ENCODE measurements at regions not wholly inside any gene's neighbourhood (a gene's known extent, or its start where the extent isn't known, plus 50 kb on each side); places are given as distances from the start of the nearest gene placed in this dataset.

DNA sequence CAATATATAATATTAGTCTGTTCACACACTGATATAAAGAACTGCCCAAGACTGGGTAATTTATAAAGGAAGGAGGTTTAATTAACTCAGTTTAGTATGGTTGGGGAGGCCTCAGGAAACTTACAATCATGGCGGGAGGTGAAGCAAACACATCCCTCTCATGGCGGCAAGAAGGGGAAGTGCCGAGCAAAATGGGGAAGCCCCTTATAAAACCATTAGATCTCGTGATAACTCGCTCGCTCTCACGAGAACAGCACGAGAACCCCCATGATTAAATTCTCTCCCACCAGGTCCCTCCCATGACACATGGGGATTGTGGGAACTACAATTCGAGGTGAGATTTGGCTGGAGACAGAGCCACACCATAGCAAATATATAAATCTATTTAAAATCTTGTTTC is 269.8 kb downstream of the ATP23 start:
- H3K4me3 Mint-ChIP-seq, result no peak overlapping the region
- no peaks in the 10 kb centered on the region for H3K9me3 Mint-ChIP-seq (ENCODE audit: low read depth)
- H3K27ac Mint-ChIP-seq, result no peak overlapping the region
- no peaks in the 10 kb centered on the region for H3K36me3 Mint-ChIP-seq (ENCODE audit: low read depth)
- intact Hi-C loops (cut with DNase I, micrococcal nuclease), result no loop called here
- ChIA-PET POLR2A (no interaction called here), CTCF (no interaction called here)
- no peak for ATAC-seq
- DNase-seq, result no peak
- no peaks in the 10 kb centered on the region for H3K4me1 Mint-ChIP-seq
- H3K27me3 Mint-ChIP-seq, result peaks cover 3% of the 10 kb centered on the region

DNA sequence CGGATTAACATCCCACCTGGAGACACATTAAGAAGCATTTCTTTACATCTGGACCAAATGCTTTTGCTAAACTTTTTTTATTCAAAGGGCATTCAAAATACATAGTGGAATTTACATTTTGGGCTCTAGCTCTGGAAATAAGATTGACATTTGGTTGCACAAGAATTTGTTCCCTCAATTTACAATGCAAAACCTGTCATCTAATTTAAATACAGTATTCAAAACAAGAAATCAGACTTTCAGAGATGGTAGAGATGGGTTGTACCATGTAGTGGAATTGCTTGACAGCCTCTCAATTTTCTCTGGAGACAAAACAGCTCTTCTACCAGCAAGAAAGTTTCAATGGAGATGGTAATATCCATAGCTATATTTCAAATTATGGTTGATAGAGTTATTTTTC is 275.8 kb downstream of the ATP23 start:
- POLR2A ChIA-PET, result no interaction called here
- no peak for ATAC-seq
- intact Hi-C loops (cut with DNase I, micrococcal nuclease), result no loop called here
- no peak overlapping the region for H3K4me3 Mint-ChIP-seq
- DNase-seq, result no peak
- no peaks in the 10 kb centered on the region for H3K4me1 Mint-ChIP-seq
- H3K27me3 Mint-ChIP-seq, result peaks cover 6% of the 10 kb centered on the region
- no peaks in the 10 kb centered on the region for H3K36me3 Mint-ChIP-seq (ENCODE audit: low read depth)
- CTCF ChIA-PET, result no interaction called here
- H3K9me3 Mint-ChIP-seq (ENCODE audit: low read depth), result no peaks in the 10 kb centered on the region
- H3K27ac Mint-ChIP-seq, result no peak overlapping the region

DNA sequence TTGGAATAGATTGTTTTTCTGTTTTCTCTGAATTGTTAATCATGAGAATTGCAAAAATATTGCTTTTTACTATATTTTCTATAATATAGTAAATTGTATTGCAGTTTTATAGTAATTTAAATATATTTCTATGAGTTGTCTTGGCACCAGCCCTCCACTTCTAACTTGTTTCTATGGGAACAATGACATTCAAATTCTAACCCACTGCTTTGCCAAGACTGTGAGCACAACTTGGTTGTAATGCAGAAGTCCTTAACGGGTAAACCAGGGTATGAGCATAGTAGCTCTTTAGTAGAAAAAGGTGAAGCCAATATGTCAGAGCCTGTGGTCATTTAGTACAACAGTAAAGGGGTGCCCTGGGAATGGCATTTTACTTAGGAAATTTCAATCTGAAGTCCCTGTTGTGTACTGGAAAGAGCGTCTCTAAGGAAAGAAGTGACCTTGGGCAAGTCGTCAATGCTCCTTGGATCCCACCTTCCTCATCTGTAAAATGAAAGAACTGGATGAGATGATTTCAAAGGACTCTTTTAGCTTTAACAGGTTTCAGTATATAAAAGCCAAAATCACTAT is 283.3 kb downstream of the ATP23 start:
- H3K27ac Mint-ChIP-seq, result no peak overlapping the region
- H3K4me3 Mint-ChIP-seq, result no peak overlapping the region
- intact Hi-C loops (cut with DNase I, micrococcal nuclease), result no loop called here
- H3K27me3 Mint-ChIP-seq, result peaks cover 7% of the 10 kb centered on the region
- DNase-seq (no peak), ATAC-seq (no peak)
- no peaks in the 10 kb centered on the region for H3K4me1 Mint-ChIP-seq
- H3K36me3 Mint-ChIP-seq (ENCODE audit: low read depth), result no peaks in the 10 kb centered on the region
- peaks cover 2% of the 10 kb centered on the region for H3K9me3 Mint-ChIP-seq (ENCODE audit: low read depth)
- ChIA-PET POLR2A (no interaction called here), CTCF (no interaction called here)

DNA sequence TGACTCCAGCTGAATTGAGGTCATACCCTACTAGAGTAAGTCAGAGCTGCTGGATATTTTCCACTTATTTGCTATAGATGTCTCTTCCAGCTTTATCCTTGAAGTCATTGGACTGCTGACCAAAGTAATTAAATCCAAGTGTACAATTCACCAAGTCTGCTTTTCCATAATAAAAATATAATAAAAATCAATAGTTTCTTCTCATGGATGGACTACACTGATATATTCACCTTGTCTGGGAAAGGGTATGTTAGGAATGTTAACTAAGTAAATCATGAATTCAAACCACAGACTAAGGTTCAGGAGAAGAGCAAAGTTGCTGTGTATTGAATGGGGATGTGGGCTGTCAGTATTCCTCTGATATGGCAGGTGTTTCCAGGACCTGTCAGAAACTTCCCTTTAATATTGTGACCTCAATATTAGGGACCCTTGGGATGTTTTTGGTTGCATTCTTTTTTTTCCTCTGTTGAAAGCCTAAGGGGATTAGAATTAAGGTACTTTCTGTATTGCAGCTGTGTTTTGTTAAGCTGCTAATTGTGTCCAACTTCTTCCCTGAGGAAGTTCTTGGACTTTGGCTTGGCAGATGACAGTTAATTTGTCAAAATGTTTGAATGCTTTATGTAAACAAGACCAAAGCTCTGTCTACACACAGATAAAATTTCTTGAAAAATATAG is 284.0 kb downstream of the ATP23 start:
- DNase-seq, result no peak
- CTCF ChIA-PET, result no interaction called here
- H3K27me3 Mint-ChIP-seq, result peaks cover 7% of the 10 kb centered on the region
- POLR2A ChIA-PET, result no interaction called here
- H3K9me3 Mint-ChIP-seq (ENCODE audit: low read depth), result peaks cover 2% of the 10 kb centered on the region
- H3K4me1 Mint-ChIP-seq, result no peaks in the 10 kb centered on the region
- no peak for ATAC-seq
- H3K27ac Mint-ChIP-seq, result no peak overlapping the region
- intact Hi-C loops (cut with DNase I, micrococcal nuclease), result no loop called here
- H3K36me3 Mint-ChIP-seq (ENCODE audit: low read depth), result no peaks in the 10 kb centered on the region
- no peak overlapping the region for H3K4me3 Mint-ChIP-seq

DNA sequence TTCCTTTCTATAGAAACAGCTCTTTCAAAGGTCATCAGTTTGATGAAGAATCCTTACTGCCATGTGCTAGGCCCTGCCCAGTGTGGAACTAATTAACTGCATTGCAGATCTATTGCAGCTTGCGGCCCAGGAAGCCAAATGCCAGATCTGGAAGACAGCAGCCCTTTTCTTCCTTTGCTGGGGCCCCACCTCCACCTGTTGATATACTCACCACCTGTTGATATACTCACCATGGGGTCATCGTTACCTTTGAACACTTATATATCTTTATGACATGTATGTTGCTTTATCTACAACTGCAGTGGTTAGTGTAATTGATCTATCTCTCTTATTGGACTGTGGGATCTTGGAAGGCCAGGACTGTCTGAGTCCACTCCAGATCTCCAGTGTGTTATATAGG is 292.5 kb downstream of the ATP23 start:
- intact Hi-C loops (cut with DNase I, micrococcal nuclease), result no loop called here
- H3K27ac Mint-ChIP-seq, result no peak overlapping the region
- no peaks in the 10 kb centered on the region for H3K9me3 Mint-ChIP-seq (ENCODE audit: low read depth)
- no peak overlapping the region for H3K4me3 Mint-ChIP-seq
- ATAC-seq (no peak), DNase-seq (no peak)
- H3K36me3 Mint-ChIP-seq (ENCODE audit: low read depth), result no peaks in the 10 kb centered on the region
- peaks cover 6% of the 10 kb centered on the region for H3K27me3 Mint-ChIP-seq
- ChIA-PET POLR2A (no interaction called here), CTCF (no interaction called here)
- H3K4me1 Mint-ChIP-seq, result no peaks in the 10 kb centered on the region

DNA sequence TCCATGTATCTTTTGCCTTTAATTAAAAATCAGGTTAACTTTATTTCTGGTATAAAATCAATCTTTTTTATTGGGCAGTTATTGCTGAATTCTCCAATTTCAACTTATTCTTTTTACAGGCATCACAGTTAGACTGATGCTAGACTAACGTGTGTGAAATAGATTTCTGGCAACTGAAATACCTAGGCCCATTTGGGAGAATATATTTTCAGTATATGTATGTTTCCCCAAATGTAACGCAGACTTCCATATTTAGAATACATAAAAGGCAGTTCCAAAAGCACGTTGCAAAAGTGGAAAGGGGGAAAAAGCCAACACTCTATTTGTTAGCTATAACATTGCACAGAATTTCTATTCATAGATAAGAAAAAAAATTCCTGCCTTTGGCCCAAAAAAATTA is 297.0 kb downstream of the ATP23 start:
- CTCF ChIA-PET, result interaction anchor here (3.4 kb wide), 1 partner anchor 9 kb away, joined by 7 read pairs; no protein-coding TSS in a partner anchor
- no peak overlapping the region for H3K4me3 Mint-ChIP-seq
- POLR2A ChIA-PET, result no interaction called here

DNA sequence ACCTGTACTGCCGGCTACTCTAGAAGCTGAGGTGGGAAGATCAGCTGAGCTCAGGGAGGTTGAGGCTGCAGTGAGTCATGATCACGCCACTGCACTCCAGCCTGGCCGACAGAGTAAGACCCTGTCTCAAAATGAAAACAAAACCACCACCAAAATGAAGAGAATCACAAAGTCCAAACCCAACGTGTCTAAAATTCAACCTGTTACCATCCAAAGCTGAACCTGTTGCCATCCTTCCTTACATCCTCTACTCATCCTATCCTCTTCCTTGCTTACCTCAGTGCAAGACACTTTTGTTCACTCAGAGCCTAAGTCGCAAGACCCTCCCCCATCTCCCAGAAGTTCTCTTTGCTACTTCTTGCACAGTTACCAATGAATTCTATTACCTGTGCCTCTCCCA is 299.7 kb downstream of the ATP23 start:
- ATAC-seq (no peak), DNase-seq (no peak)
- ChIA-PET POLR2A (no interaction called here), CTCF (no interaction called here)
- H3K4me3 Mint-ChIP-seq, result no peak overlapping the region
- no peaks in the 10 kb centered on the region for H3K4me1 Mint-ChIP-seq
- no peaks in the 10 kb centered on the region for H3K9me3 Mint-ChIP-seq (ENCODE audit: low read depth)
- H3K27me3 Mint-ChIP-seq, result peaks cover 7% of the 10 kb centered on the region
- no peaks in the 10 kb centered on the region for H3K36me3 Mint-ChIP-seq (ENCODE audit: low read depth)
- intact Hi-C loops (cut with DNase I, micrococcal nuclease), result no loop called here
- no peak overlapping the region for H3K27ac Mint-ChIP-seq

More for the DNA sequence above, 297.0 kb downstream of the ATP23 start:
- intact Hi-C loops (cut with DNase I, micrococcal nuclease), result loop anchor here in 1 of 2 experiments (5.0 kb wide), 1 partner anchor 51 kb away; no protein-coding TSS in a partner anchor
- no peaks in the 10 kb centered on the region for H3K4me1 Mint-ChIP-seq
- H3K36me3 Mint-ChIP-seq (ENCODE audit: low read depth), result no peaks in the 10 kb centered on the region
- H3K9me3 Mint-ChIP-seq (ENCODE audit: low read depth), result no peaks in the 10 kb centered on the region
- peaks cover 7% of the 10 kb centered on the region for H3K27me3 Mint-ChIP-seq
- no peak for DNase-seq
- no peak for ATAC-seq
- no peak overlapping the region for H3K27ac Mint-ChIP-seq

DNA sequence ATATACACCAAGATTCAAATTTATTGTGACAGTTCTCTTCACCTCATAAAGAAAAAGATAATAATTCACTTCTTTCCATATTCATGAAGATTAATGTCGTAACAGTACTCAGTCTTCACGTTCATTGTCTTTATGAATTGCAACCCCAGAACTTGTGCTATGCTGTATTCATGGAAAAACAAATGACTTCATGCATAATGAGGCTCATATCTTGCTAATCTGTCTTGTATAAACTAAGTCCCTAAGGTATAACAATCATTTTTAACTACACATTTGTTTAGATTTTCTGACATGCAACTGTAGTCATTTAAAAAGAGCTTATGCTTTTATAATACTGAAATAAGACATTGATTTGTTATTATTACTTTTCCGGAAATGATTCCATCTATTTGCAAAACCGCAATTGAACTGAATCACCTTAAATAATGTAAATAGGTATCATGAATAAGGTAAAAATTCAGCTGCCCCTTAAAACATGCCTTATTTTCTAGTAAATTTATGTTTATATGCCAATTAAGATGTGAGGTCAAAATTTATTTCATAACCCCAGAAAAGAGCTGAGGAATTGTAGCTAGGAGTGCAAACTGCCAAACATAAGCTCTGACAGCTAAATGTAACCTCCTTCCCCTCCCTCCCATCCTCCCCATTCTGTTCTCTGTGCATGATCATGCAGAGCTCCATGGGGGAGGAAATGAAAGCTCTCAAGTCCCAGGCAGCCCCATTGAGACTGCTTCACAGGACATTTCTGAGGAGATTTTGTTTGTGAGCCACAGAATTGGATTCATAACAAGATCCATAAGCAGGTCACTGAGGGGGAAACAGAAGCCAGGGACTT is 301.6 kb downstream of the ATP23 start:
- DNase-seq (no peak), ATAC-seq (no peak)
- H3K4me3 Mint-ChIP-seq, result no peak overlapping the region
- POLR2A ChIA-PET, result no interaction called here
- CTCF ChIA-PET, result interaction anchor here (0.6 to 1.2 kb wide), 2 partner anchors 15 to 1031 kb away, joined by 3 to 5 read pairs; no protein-coding TSS in a partner anchor
- H3K27me3 Mint-ChIP-seq, result peaks cover 1% of the 10 kb centered on the region
- no peaks in the 10 kb centered on the region for H3K36me3 Mint-ChIP-seq (ENCODE audit: low read depth)
- no peaks in the 10 kb centered on the region for H3K4me1 Mint-ChIP-seq
- no peaks in the 10 kb centered on the region for H3K9me3 Mint-ChIP-seq (ENCODE audit: low read depth)
- intact Hi-C loops (cut with DNase I, micrococcal nuclease), result no loop called here
- H3K27ac Mint-ChIP-seq, result no peak overlapping the region

DNA sequence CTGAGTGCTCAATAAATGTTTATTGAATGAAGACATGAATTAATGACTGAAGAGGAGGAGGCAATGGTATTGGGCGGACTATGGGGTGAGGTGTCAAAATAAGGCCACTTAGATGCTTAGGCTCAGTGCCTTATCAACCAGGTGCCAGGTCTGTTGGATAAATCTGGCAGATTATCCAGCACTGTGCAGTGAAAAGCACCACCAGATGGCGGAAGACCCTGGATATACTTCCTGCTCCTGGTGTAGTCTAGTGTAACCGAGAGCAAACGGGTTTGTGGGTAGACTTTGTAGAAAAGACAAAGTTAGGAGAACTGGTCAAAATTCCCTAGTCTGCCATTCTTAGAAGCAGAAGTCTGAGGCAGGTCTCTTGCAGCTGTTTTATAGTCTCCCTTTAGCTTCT is 306.3 kb downstream of the ATP23 start:
- intact Hi-C loops (cut with DNase I, micrococcal nuclease), result no loop called here
- ATAC-seq, result no peak

DNA sequence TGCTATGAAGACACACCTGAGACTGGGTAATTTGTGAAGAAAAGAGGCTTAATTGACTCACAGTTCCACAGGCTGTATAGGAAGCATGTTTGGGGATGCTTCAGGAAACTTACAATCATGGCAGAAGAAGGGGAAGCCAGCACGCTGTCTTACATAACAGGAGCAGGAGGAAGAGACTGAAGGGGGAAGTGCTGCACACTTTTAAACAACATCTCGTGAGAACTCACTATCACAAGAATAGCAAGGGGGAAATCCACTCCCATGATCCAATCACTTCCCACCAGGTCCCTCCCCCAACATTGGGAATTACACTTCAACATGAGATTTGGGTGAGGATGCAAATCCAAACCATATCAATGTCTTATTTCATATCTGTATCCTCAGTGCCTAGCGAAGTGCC is 307.2 kb downstream of the ATP23 start:
- intact Hi-C loops (cut with DNase I, micrococcal nuclease), result no loop called here
- no peak for DNase-seq
- CTCF ChIA-PET, result no interaction called here
- Mint-ChIP-seq H3K9me3 (ENCODE audit: low read depth) (no peaks in the 10 kb centered on the region), H3K27ac (no peak overlapping the region), H3K4me3 (no peak overlapping the region), H3K27me3 (no peaks in the 10 kb centered on the region), H3K4me1 (no peaks in the 10 kb centered on the region), H3K36me3 (ENCODE audit: low read depth) (no peaks in the 10 kb centered on the region)
- ATAC-seq, result no peak
- POLR2A ChIA-PET, result interaction anchor here (0.6 kb wide), 1 partner anchor 816 kb away, joined by 3 read pairs; no protein-coding TSS in a partner anchor

More for the DNA sequence above, 306.3 kb downstream of the ATP23 start:
- H3K4me1 Mint-ChIP-seq, result no peaks in the 10 kb centered on the region
- H3K27ac Mint-ChIP-seq, result no peak overlapping the region
- no peaks in the 10 kb centered on the region for H3K9me3 Mint-ChIP-seq (ENCODE audit: low read depth)
- no peak overlapping the region for H3K4me3 Mint-ChIP-seq
- CTCF ChIA-PET, result interaction anchor here (2.0 kb wide), 1 partner anchor 10 kb away, joined by 7 read pairs; no protein-coding TSS in a partner anchor
- no peaks in the 10 kb centered on the region for H3K27me3 Mint-ChIP-seq
- POLR2A ChIA-PET, result interaction anchor here (0.6 kb wide), 1 partner anchor 41 kb away, joined by 5 read pairs; no protein-coding TSS in a partner anchor
- DNase-seq, result no peak
- no peaks in the 10 kb centered on the region for H3K36me3 Mint-ChIP-seq (ENCODE audit: low read depth)

DNA sequence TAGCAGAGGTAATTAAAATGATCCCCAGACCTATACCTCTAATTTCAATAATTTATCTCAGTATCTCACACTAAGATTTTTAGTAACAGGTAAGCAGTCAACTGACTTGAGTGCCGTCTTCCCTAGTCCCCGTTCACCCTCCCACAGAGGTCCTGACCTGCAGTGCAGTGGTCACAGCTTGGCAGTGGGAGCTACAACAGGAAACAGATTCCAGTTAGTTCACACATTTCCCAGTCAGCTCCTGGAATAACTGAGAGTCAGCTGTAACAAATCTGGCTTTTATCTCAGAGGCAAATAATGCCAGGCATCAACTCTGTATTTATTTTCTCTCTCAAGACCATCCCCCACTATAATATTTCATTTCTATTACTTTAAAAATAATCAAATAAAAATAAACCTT is 308.2 kb downstream of the ATP23 start:
- DNase-seq (no peak), ATAC-seq (no peak)
- ChIA-PET POLR2A (no interaction called here), CTCF (no interaction called here)
- Mint-ChIP-seq H3K4me1 (no peaks in the 10 kb centered on the region), H3K36me3 (ENCODE audit: low read depth) (no peaks in the 10 kb centered on the region), H3K27ac (no peak overlapping the region), H3K9me3 (ENCODE audit: low read depth) (no peaks in the 10 kb centered on the region), H3K4me3 (no peak overlapping the region), H3K27me3 (peaks cover 2% of the 10 kb centered on the region)
- intact Hi-C loops (cut with DNase I, micrococcal nuclease), result no loop called here

DNA sequence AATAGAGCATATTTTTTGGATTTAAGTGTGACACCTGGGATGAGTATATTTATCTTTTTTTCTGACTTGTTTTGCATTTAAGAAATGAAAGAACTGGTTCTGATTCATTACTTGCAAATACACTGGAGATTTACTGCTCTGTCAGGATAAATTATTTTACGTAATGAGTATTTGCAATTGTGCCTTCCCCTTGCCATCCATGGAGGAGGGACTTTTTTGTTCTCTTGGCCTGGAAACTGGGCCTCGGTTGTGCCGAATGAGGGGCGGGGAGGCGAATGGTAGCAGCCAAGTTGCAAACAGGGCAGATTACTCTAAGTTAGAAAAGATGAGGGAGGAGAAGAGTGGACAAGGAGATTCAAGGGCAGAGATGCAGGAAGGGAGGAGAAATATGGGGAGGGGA is 308.7 kb downstream of the ATP23 start:
- ChIA-PET POLR2A (no interaction called here), CTCF (no interaction called here)
- H3K4me1 Mint-ChIP-seq, result no peaks in the 10 kb centered on the region
- H3K36me3 Mint-ChIP-seq (ENCODE audit: low read depth), result no peaks in the 10 kb centered on the region
- intact Hi-C loops (cut with DNase I, micrococcal nuclease), result no loop called here
- no peak for DNase-seq
- ATAC-seq, result no peak
- peaks cover 4% of the 10 kb centered on the region for H3K27me3 Mint-ChIP-seq
- H3K9me3 Mint-ChIP-seq (ENCODE audit: low read depth), result no peaks in the 10 kb centered on the region
- no peak overlapping the region for H3K27ac Mint-ChIP-seq
- H3K4me3 Mint-ChIP-seq, result no peak overlapping the region

All from activated CD4-positive, alpha-beta T cell treated with anti-CD3 and anti-CD28 coated beads for 36 hours (primary cell).